HG03139 (cell line): ENCODE measurements at regions not wholly inside any gene's neighbourhood (a gene's known extent, or its start where the extent isn't known, plus 50 kb on each side); places are given as distances from the start of the nearest gene placed in this dataset.

Experiments used
- ATAC-seq: cut with Tn5 transposase; IDR thresholded peaks from one replicate; pipeline ENCODE4 v1.9.1; 2021; ENCODE audit not compliant: unreplicated experiment

DNA sequence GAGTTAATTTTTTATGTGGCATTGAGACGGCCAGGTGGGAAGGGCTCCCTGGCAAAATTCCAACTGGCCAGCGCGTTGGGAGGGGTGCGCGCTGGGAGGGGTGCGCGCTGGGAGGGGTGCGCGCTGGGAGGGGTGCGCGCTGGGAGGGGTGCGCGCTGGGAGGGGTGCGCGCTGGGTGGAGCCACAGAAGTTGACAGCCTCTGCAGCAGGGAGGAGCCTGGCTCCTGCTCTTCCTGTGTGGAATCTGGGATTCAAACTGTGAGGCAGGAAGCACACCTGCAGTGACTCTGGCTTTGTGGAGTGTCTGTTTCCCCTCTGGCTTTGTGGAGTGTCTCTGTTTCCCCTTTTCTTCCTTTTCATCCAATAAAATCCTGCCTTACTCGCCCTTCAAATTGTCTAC is 147.9 kb upstream of the CBLN2 start:
- ATAC-seq: no peak

DNA sequence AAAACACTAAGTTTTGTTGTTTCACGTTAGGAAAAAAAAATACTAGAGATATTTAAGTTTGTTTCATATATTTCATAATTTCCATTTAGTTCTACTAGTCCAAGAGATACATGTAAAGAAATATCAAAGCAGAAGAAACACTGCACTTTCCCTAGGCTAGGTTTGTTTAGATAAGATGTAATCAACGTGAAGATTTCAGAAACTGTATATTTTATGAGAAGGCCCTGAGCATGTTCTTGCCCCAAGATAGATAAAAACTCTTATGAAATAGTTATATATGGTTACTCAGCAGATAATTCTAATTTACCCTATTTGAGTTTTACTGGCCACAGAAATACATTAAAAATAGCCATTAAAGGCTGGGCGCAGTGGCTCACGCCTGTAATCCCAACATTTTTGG is 143.6 kb upstream of the CBLN2 start:
- ATAC-seq: no peak

DNA sequence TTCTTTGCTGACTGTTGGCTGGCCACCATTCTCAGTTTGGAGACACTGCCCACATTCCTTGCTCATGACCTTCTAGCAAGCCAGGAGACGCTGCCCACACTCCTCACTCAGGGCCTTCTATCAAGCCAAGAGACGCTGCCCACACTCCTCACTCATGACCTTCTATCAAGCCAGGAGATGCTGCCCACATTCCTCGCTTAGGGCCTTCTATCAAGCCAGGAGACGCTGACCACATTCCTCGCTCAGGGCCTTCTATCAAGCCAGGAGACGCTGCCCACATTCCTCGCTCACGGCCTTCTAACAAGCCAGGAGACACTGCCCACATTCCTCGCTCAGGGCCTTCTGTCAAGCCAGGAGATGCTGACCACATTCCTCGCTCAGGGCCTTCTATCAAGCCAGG is 131.3 kb upstream of the CBLN2 start:
- no peak for ATAC-seq

DNA sequence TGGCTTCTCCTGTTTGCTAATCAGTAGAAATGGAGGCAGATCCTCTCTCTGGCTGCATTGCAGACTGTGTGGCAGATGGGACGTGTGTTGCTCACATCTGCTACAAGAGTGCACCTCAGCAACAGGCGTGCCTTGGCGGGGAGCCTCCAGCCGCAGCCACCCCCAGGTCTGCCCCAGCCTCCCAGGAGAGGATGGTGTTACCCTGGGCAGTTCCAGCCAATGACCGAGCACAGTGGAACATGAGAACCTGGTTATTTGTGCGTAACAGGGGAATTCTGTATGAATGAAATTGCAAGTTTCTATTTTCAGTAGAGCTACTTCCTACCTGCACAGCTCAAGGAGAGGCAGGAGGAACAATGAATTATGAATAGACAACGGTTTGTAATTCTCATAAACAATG is 130.6 kb upstream of the CBLN2 start:
- ATAC-seq: peak; percentile 59

DNA sequence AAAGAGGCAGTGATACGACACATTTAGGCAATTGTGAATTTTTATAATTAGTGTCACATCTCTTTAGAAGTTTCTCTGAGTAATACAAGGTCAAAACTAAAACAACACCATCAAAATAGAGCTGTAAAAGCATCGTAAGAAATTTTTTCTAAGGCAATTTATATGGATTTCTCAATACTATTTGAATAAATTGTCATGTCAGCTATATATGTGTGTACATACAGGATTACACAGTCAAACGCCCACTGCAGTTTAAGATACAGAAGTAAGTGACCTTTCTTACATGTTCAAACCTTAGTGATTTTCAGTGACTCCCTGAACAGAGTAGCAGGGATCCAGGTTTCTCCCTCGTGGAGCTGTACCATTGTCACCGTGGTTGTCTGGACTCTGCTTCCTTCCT is 129.1 kb upstream of the CBLN2 start:
- no peak for ATAC-seq

DNA sequence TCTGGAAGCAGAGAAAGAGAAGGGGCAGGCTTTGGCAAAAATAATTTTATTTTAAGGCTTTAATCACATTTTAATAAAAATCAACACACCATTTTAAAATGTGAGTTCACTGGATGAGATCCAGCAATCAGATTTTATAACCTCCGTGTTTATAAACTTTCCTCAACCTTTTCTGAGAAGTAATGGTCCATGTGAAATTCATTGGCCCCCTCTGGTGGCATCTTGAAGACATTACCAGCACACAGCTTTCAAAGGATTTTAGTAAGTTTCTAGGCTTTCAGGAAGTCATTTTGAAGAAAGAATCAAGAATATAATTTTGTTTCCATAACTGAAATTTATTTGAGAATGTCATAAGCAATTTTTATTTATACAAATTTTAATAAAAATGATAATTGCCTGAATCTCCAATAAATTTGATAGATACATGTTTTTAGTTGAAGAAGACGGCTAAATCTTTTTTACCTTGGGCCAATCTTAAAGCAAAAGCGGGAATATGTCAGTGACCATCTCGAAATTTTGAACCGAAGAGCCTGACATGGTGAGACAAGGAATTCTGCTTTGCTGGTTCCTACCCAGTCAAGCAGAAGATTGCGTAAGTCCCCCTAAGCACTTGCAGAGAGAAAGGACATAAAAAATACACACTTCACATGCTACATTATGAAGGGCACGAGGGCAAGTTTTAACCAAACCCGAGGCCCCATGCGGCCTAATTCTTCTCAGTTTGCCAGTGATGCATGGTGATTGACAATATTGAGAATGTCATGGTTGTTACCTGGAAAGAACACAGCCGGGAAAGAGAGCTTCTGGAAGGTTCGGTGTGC is 128.4 kb upstream of the CBLN2 start:
- ATAC-seq: peak; percentile 65

DNA sequence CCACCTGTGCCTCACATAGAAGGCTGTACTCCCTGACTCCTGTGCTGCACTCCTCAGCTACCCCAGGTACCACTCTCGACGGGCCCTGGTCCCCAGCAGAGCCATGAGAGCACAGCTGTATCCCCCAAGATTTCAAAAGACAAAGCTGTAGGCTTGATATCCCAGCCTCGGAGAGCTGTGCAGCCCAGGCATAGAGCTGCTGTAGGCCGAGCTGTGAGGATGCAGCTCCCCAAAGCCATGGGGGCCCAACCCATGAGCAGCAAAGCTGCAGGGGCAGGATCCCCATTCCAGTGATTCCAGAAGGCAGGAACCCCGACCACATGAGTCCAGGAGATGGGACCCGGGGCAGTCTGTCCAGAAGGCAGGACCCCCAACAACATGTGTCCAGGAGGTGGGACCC is 123.8 kb upstream of the CBLN2 start:
- ATAC-seq: no peak

DNA sequence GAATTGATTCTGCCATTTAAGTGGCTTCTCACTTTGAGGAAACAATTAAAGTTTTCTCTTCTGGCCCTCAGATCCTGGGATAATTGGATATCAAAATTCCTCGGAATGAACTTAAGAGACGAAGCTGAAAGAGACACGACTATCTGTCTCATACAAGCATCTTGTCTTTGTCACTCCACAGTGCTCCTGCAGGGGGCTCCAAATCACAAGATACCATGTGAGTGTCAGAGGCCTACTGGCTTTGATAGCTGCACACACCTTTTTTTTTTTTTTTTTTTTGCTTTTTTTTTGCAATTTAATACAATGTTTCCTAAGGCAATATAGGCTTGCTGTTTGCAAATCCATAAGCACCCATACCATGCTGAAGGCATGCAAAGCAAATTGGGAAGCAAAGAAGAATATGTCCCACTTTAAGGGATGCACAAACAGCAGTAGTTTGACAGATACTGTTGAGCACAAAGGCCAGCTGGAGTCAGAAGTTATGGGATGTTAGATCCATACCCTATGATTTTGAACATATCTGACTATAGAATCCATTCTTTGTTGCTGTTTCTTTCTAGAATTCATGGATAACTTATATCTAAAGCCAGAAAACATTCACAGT is 109.0 kb upstream of the CBLN2 start:
- ATAC-seq: peak; percentile 74

DNA sequence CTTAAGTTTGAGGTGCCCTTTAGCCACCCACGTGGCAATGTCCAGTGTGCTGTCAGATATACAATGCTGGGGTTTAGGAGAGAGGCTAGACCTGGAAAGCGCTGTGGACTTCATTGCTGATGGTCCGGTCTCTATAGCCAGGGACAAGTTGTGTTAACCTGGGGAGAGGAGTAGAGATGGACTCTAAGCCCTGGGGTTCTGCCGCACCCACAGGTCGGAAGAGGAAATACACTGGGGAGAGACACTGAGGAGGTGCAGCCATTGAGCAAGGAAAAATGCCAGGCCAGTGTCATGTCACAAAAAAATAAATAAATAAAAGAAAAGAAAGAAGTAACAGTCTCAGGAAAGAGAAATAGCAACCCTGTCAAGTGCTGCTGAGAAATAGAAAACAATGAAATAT is 106.9 kb upstream of the CBLN2 start:
- no peak for ATAC-seq

DNA sequence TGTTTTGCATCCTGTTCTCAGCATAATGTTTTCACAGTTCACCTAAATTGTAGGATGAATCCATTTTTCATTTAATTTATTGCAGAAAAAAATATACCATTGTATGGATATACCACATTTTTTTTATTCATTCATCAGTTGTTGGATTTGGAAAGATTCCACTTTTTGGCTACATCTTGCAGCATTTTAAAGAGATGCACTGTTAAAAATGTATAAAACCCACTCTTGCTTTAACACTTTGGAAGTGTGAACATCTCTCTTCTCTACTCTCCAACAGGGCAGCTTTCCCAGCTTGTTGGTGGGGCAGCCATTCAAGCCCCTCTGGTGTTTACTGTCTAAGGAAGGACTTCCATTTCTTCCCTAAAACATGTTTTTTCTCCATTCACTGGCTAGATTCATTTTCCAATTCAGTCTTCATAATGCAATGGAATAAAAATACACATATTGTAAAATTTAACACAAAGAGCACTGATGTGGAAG is 104.4 kb upstream of the CBLN2 start:
- no peak for ATAC-seq

DNA sequence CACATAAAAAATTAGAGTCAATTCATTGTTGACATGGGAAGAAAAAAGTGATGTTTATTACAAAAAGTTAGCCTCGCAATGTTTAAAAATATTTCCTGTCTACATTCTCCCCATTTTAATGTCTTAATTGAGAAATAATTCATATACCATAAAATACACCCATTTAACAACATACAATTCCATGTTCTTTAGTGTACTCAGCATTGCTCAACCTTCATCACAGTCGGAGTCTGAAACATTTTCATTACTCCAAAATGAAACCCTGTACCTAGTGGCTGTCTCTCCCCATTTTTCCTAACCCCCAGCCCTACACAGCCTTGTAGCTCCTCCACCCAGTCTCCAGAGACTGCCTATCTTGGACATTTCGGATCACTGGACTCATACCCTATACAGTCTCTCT is 103.9 kb upstream of the CBLN2 start:
- no peak for ATAC-seq

DNA sequence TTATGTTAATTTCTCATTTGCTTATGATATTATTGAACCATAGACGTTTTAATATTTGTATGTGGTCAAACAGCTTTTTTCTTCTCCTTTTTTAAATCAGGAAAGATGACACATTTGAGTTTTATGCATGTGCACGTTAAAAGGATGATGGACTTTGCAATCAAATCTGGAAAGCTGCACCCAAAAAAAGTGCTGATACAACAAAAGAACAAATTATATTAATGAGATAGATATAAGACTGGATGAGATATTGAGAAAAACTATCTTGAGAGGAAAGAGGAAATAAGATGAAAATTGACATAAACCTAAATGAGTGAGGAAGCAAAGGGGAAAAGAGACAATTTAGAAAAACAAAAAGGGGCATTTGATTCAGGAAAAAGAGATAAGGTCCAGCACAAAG is 96.4 kb upstream of the CBLN2 start:
- ATAC-seq: no peak

DNA sequence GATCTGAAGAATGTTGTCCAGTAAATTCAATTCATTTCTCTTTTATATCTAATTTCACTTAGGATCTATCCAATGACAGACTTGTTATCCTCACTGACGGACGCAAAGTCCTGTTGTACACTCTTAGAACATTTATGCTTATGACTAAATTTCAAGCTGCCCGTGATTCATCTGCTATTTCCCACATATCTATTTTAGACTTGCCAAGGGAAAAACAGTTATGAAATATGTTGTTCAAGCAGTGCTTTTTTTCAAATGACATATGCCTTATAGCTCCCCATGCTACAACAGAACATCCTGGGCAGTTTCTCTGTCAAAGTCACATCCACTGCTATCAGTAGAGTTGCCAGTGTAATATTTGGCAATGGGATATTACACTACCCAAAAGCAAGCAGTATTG is 94.2 kb upstream of the CBLN2 start:
- no peak for ATAC-seq

DNA sequence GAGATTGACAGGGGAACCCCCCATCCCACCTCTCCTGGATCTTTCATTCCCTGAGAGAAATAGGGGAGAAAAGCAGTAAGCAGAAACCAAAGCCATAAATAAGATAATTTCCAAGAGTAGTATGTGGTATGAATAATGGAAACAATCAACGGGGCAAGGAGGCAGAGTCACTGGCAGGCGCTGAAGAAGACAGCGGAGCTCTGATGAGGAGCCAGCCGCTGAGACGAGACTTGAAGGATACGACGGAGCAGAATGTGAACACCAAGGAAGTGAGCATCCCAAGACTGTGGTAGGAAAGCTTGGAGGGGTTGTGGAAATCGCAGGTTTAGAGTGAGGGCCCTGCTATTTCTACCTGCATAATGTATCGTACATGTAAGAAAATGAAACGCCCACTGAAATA is 93.6 kb upstream of the CBLN2 start:
- ATAC-seq: no peak

DNA sequence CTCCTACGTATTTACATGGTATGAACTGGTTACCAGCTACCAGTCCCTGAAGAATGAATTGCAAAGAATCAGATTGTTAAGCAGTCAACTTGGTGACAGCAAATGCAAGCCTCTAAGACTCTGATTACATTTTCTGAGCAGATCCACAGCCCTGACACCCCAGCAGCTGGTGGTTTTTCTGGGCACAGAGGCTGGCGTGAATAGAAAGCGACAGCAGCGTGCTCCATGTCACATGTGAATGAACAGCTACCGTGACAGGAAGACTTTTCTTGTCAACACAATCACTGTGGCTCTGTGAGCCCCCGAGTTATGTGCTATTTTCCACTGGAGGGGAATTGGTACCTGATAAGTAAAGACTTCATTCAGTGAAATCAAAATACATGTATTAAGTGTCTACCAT is 93.2 kb upstream of the CBLN2 start:
- ATAC-seq: no peak

DNA sequence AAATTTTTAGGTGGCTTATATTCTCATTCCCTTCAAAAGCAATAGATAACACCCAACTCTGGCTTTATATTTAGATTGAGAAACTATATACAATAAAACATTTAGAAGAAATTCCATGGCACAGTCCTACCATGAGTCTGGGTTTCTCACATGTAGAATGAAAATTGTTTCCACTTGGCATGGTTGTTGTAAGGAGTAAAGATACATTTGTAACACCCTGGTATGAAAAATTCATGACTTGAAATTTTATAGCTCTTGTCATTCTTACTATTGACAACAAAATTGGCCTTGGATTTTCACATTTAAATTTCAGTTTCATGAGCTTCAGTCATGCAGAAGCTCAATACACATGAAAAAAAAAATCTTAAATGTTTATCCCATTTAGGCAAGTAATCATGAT is 92.5 kb upstream of the CBLN2 start:
- ATAC-seq: no peak

DNA sequence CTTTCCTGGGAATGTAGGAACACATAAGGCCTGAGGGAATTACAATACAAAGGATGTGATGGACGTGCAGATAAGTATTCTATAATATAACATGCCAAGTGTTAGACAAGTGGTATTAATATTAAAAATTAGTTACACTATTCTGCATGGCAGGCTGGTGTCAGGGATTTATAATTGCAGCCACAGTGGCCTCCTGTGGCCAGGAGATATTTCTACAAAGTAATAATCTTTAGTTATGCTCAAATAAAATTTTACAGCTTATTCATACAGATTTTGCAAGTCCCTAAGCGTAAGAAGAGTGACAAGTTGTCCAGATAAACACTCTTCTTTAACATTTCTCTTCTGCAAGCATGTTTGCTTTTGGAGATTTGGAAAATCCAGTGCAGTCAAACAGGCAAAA is 90.4 kb upstream of the CBLN2 start:
- ATAC-seq: no peak

DNA sequence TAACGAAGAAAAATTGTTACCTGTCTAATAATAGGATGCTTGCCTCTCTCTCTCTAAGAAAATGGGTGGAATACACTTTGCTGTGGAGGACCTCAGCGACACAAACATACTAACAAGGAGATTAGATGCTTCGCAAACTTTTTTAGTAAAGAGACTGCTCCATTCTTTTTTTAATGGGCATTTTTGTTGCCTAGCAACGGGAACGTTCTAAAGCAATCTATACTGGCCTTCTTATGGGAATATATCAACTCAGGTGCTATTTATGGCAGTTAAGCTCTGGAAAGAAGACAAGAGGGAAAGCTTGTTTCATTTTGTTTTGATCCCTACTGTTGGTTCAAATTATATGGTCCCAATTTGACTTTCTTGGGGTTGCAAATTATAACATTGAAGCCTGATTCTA is 86.8 kb upstream of the CBLN2 start:
- ATAC-seq: no peak

DNA sequence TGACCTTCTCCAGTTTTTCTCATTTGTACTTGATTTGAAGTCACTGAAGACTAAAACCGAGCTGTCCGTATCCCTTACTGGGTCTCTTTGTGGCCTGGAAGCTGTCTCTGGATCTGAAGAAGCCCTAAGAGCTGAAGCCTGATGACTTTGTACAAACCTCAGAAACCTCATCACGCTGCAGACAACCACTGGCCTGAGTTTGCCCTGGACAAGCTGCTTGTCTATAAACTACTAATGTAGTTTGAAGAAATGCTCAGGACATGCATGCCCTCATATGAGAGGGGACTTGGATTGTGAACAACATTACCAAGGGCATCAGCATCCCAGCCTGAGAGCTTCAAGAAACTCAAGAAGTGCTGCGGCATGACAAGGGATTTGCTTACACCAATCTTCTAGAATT is 79.3 kb upstream of the CBLN2 start:
- no peak for ATAC-seq

DNA sequence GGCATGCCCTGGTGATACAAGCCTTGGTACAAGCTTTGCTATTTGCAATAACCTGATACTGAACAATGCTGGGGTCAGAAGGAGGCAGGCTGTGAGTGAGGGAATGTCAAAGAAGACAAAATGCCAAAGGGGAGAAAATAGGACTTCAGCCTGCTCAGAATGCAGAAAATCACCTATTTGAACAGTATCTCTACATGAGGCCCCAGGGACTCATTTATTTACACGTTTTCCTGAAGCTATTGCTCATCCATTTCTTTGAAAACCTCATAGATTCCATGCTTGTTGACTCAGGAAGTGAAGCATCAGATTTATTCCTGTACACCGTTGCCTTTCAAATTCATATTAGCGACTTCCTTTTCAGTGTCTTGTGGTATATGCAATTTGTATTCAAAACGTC is 69.4 kb upstream of the CBLN2 start:
- ATAC-seq: no peak

DNA sequence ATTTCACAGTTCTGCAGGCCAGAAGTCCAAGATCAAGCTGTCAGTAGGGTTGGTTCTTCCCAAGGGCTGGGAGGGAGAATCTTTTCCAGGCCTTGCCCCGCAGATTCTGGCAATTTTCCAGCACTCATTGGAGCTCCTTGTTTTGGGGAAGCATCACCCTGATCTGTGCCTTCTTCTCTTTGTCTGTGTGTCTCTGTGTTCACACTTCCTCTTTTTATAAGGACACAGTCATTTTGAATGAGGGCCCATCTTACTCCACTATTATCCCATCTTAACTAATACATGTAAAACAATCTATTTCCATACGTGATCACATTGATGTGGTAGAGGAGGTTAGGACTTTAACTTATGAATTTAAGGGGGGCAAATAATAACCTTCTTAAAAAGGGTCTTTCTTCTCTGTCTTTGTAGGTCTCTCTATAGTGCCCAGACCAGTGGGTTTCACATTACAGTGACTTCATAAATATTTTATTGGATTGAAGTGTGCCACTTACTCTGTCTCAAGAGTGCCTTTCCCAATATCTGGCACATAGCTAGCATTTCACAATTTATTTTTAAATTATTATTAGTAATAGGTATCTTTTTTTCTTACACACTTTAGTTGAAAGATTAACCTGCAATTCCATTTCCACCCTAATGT is 68.9 kb upstream of the CBLN2 start:
- ATAC-seq: no peak

DNA sequence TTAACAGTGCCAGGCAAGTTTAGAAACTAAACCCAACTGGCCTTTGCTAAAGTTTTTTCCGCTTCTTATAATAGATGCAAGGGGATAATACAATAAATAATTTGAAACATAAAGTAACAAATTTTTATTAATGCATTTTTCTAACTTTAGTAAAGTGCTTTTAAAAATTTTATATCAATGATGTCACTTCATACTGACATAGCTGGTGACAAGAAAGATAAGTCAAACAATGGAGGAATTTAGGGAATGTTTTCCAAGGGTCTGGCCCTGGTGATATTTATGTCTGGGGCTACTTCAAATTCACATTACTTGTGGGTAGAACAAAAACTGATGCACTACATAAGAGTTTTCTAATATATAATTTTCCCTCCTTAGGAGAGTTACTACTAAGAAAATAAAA is 61.2 kb upstream of the CBLN2 start:
- no peak for ATAC-seq
